ENCODE measurements at regions not wholly inside any gene's neighbourhood (a gene's known extent, or its start where the extent isn't known, plus 50 kb on each side); places are given as distances from the start of the nearest gene placed in this dataset.
A peak's percentile ranks its signal among the peaks of the same experiment; 100 is the strongest.

DNA sequence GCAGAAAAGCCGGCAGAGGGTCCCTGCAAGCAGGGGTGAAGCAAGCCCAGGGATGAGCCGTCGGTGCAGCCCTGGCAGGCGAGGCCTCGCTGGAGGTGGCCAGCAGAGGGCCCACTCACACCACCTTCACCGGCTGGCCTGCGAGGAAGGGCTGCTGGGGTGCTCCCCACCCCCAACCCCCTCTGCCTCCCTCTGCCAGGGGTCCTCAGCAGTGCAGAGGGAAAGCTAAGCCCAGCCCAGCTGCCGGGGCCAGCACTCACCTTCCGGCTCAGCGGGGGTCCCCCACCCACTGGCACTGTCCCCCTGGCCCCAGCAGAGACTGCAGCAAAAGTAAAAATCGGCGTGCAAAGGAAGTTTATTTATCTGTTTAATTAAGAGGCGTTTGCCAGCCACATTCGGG lies 113.4 kb downstream of the ENGASE start:
- DNase-seq (ENCODE audit: low spot score in 2 of 2, unreplicated experiment in 2 of 2), result no peak
- Mint-ChIP-seq H3K9me3 (no peaks in the 10 kb centered on the region), H3K27ac (no peak overlapping the region), H3K4me1 (peaks cover 3% of the 10 kb centered on the region), H3K27me3 (ENCODE audit: low read depth) (peaks cover 99% of the 10 kb centered on the region), H3K4me3 (no peak overlapping the region), H3K36me3 (no peaks in the 10 kb centered on the region)
- TF ChIP-seq, protein P1, sequence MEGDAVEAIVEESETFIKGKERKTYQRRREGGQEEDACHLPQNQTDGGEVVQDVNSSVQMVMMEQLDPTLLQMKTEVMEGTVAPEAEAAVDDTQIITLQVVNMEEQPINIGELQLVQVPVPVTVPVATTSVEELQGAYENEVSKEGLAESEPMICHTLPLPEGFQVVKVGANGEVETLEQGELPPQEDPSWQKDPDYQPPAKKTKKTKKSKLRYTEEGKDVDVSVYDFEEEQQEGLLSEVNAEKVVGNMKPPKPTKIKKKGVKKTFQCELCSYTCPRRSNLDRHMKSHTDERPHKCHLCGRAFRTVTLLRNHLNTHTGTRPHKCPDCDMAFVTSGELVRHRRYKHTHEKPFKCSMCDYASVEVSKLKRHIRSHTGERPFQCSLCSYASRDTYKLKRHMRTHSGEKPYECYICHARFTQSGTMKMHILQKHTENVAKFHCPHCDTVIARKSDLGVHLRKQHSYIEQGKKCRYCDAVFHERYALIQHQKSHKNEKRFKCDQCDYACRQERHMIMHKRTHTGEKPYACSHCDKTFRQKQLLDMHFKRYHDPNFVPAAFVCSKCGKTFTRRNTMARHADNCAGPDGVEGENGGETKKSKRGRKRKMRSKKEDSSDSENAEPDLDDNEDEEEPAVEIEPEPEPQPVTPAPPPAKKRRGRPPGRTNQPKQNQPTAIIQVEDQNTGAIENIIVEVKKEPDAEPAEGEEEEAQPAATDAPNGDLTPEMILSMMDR (IDR thresholded peaks at IDR 0.05; ENCODE audit: unreplicated experiment), result peak; percentile 38

GRCh38 chr17:79187186-79187585 lies 112.6 kb downstream of the ENGASE start:
- H3K27me3 Mint-ChIP-seq (ENCODE audit: low read depth), result peaks cover 92% of the 10 kb centered on the region
- no peak for DNase-seq (ENCODE audit: low spot score in 2 of 2, unreplicated experiment in 2 of 2)

DNA sequence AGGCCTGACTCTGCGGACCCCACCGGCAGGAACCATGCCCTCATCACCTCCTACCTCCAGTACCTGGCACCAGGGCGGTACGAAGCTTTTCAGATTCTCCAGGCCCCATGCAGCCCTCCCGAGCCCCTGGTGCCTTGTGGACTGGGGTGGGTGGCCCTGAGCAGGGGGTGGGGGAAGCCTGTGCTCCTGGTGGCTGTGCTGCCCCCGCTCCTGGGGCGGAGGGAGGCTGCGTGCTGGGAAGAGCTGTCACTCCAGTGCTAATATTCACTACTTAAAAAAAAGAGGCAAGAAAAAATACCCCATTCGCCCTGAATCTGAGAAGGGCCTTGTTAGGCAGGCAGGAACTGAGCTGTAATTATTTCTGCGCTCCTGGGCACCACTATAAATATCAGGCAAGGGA lies 111.8 kb downstream of the ENGASE start:
- Mint-ChIP-seq H3K4me3 (no peak overlapping the region), H3K4me1 (peaks cover 5% of the 10 kb centered on the region), H3K36me3 (no peaks in the 10 kb centered on the region), H3K9me3 (no peaks in the 10 kb centered on the region), H3K27me3 (ENCODE audit: low read depth) (peaks cover 92% of the 10 kb centered on the region), H3K27ac (no peak overlapping the region)
- TF ChIP-seq, protein P1 (IDR thresholded peaks at IDR 0.05; ENCODE audit: unreplicated experiment), result no peak
- DNase-seq (ENCODE audit: low spot score in 2 of 2, unreplicated experiment in 2 of 2), result no peak

More at GRCh38 chr17:79187186-79187585, 112.6 kb downstream of the ENGASE start:
- H3K36me3 Mint-ChIP-seq, result no peaks in the 10 kb centered on the region
- H3K4me1 Mint-ChIP-seq, result peaks cover 3% of the 10 kb centered on the region
- H3K27ac Mint-ChIP-seq, result no peak overlapping the region
- TF ChIP-seq, protein P1 (IDR thresholded peaks at IDR 0.05; ENCODE audit: unreplicated experiment), result no peak
- H3K4me3 Mint-ChIP-seq, result no peak overlapping the region
- no peaks in the 10 kb centered on the region for H3K9me3 Mint-ChIP-seq

GRCh38 chr17:79185671-79186070 lies 111.0 kb downstream of the ENGASE start:
- peaks cover 92% of the 10 kb centered on the region for H3K27me3 Mint-ChIP-seq (ENCODE audit: low read depth)
- DNase-seq (ENCODE audit: low spot score in 2 of 2, unreplicated experiment in 2 of 2), result no peak
- no peaks in the 10 kb centered on the region for H3K9me3 Mint-ChIP-seq
- H3K27ac Mint-ChIP-seq, result no peak overlapping the region
- H3K36me3 Mint-ChIP-seq, result no peaks in the 10 kb centered on the region
- TF ChIP-seq, protein P1 (IDR thresholded peaks at IDR 0.05; ENCODE audit: unreplicated experiment), result no peak
- peaks cover 5% of the 10 kb centered on the region for H3K4me1 Mint-ChIP-seq
- no peak overlapping the region for H3K4me3 Mint-ChIP-seq

- DNase-seq (ENCODE audit: low spot score in 2 of 2, unreplicated experiment in 2 of 2), result no peak
- TF ChIP-seq, protein P1 (IDR thresholded peaks at IDR 0.05; ENCODE audit: unreplicated experiment), result no peak
- no peak overlapping the region for H3K27ac Mint-ChIP-seq
- peaks cover 5% of the 10 kb centered on the region for H3K4me1 Mint-ChIP-seq
- H3K27me3 Mint-ChIP-seq (ENCODE audit: low read depth), result peaks cover 92% of the 10 kb centered on the region
- H3K36me3 Mint-ChIP-seq, result no peaks in the 10 kb centered on the region
- H3K9me3 Mint-ChIP-seq, result no peaks in the 10 kb centered on the region
- H3K4me3 Mint-ChIP-seq, result peak overlapping the region; percentile 71
Measured at GRCh38 chr17:79184219-79184618, 109.6 kb downstream of the ENGASE start.
